Mammary epithelial cell (primary cell): ENCODE measurements at regions not wholly inside any gene's neighbourhood (a gene's known extent, or its start where the extent isn't known, plus 50 kb on each side); places are given as distances from the start of the nearest gene placed in this dataset.

Experiments
- CTCF ChIP-seq, 2 donors: IDR thresholded peaks in 1 of 2; conservative IDR thresholded peaks in 1 of 2; 2 replicates each; pipeline ENCODE4 v1.5.1; 2011 to 2012; ENCODE audit warnings: inconsistent platforms in 2 of 2, low read length in 2 of 2, mild to moderate bottlenecking in 2 of 2, control low read depth in 1 of 2, low read depth in 1 of 2; ENCODE audit not compliant: insufficient read depth in 1 of 2; ENCODE audit errors: extremely low read depth in 1 of 2
- EZH2 ChIP-seq: IDR thresholded peaks from 2 replicates; pipeline ENCODE4 v1.6.1; 2012; ENCODE audit warnings: low read length, inconsistent platforms, borderline replicate concordance

- TF ChIP-seq CTCF (conservative IDR thresholded peaks at IDR 0.05 in 1 of 2, IDR thresholded peaks at IDR 0.05 in 1 of 2; ENCODE audit: extremely low read depth in 1 of 2, insufficient read depth in 1 of 2, low read depth in 1 of 2, low read length in 2 of 2): no peak
- TF ChIP-seq EZH2: no peak
These were observed 164.7 kb upstream of the IGF1R start for GRCh38 chr15:98483575-98484130.
